CD14-positive monocyte (primary cell): ENCODE measurements at regions not wholly inside any gene's neighbourhood (a gene's known extent, or its start where the extent isn't known, plus 50 kb on each side); places are given as distances from the start of the nearest gene placed in this dataset.

Experiments used
- DNase-seq, 3 donors: peaks; one replicate each; pipeline ENCODE4 v3.0.0-alpha.2; 2011 to 2022
- H2AFZ ChIP-seq: 2 replicates; pipeline ENCODE4 v1.6.0; 2012; ENCODE audit warnings: mild to moderate bottlenecking, low read depth, low read length, inconsistent platforms; ENCODE audit not compliant: insufficient read depth, poor library complexity, severe bottlenecking
- H3K27ac ChIP-seq, 2 donors: 1 replicate in 1 of 2; 2 replicates in 1 of 2; pipeline ENCODE4 v1.5.1; 2012 to 2013; ENCODE audit warnings: low read length in 2 of 2, control low read depth in 1 of 2, inconsistent platforms in 1 of 2, low read depth in 1 of 2, mild to moderate bottlenecking in 1 of 2
- H3K27me3 ChIP-seq, 2 donors: one replicate each; pipeline versions ENCODE4 v1.6.0 to v1.6.1; 2011 to 2013; ENCODE audit warnings: low read length in 2 of 2; ENCODE audit not compliant: control insufficient read depth in 2 of 2, insufficient read depth in 2 of 2
- H3K36me3 ChIP-seq, 2 donors: replicated peaks in 1 of 2; 1 replicate in 1 of 2; 2 replicates in 1 of 2; pipeline versions ENCODE4 v1.5.1 to v1.6.1; 2012 to 2013; ENCODE audit warnings: low read length in 2 of 2, control low read depth in 1 of 2, inconsistent platforms in 1 of 2, mild to moderate bottlenecking in 1 of 2; ENCODE audit not compliant: insufficient read depth in 2 of 2, control insufficient read depth in 1 of 2
- H3K4me1 ChIP-seq, 2 donors: 1 replicate in 1 of 2; 2 replicates in 1 of 2; pipeline versions ENCODE4 v1.5.1 to v1.6.1; 2012 to 2013; ENCODE audit warnings: low read length in 2 of 2, control low read depth in 1 of 2, inconsistent platforms in 1 of 2, mild to moderate bottlenecking in 1 of 2, moderate library complexity in 1 of 2; ENCODE audit not compliant: insufficient read depth in 2 of 2, control insufficient read depth in 1 of 2
- H3K4me2 ChIP-seq: replicated peaks from 2 replicates; pipeline ENCODE3; 2012; ENCODE audit warnings: low read length, moderate library complexity, mild to moderate bottlenecking; ENCODE audit not compliant: poor library complexity, severe bottlenecking; ENCODE audit errors: extremely low read depth
- H3K4me3 ChIP-seq, 3 experiments: fragments of 200-600 bp in 1 of 3; sonication (generic) in 1 of 3; replicated peaks in 1 of 3; 1 replicate in 2 of 3; 2 replicates in 1 of 3; pipeline ENCODE4 v1.5.1; 2011 to 2013; ENCODE audit warnings: low read length in 3 of 3, mild to moderate bottlenecking in 3 of 3, control low read depth in 2 of 3, low read depth in 2 of 3, inconsistent platforms in 1 of 3, moderate library complexity in 1 of 3
- H3K79me2 ChIP-seq: 2 replicates; pipeline ENCODE4 v1.6.0; 2012; ENCODE audit warnings: mild to moderate bottlenecking, control low read depth, inconsistent platforms, low read length, moderate library complexity; ENCODE audit not compliant: insufficient read depth
- H3K9ac ChIP-seq: 2 replicates; pipeline ENCODE4 v1.6.0; 2017; ENCODE audit warnings: low read length, mild to moderate bottlenecking; ENCODE audit not compliant: insufficient read depth, poor library complexity, severe bottlenecking
- H3K9me3 ChIP-seq, 2 donors: replicated peaks in 1 of 2; 1 replicate in 1 of 2; 2 replicates in 1 of 2; pipeline versions ENCODE4 v1.5.1 to v1.6.1; 2012 to 2013; ENCODE audit warnings: low read length in 2 of 2, control low read depth in 1 of 2; ENCODE audit not compliant: control insufficient read depth in 1 of 2, insufficient read depth in 1 of 2
- H4K20me1 ChIP-seq: 2 replicates; pipeline ENCODE4 v1.6.0; 2012; ENCODE audit warnings: mild to moderate bottlenecking, low read length, control low read depth, moderate library complexity; ENCODE audit not compliant: insufficient read depth
- H3K27ac Mint-ChIP-seq, 7 donors: one replicate each; pipeline ENCODE4 v1.8.0; 2020; ENCODE audit warnings: mild to moderate bottlenecking in 7 of 7, mixed read lengths in 7 of 7, moderate library complexity in 6 of 7, inconsistent platforms in 2 of 7
- H3K27me3 Mint-ChIP-seq, 3 donors: one replicate each; pipeline ENCODE4 v1.8.0; 2021 to 2022; ENCODE audit warnings: low read depth in 3 of 3, mild to moderate bottlenecking in 3 of 3, mixed read lengths in 3 of 3, moderate library complexity in 3 of 3, inconsistent platforms in 1 of 3
- H3K36me3 Mint-ChIP-seq, 2 donors: one replicate each; pipeline ENCODE4 v1.8.0; 2020; ENCODE audit warnings: mixed read lengths in 2 of 2, inconsistent platforms in 1 of 2, mild to moderate bottlenecking in 1 of 2
- H3K4me1 Mint-ChIP-seq: one replicate; pipeline ENCODE4 v1.8.0; 2020; ENCODE audit warnings: mild to moderate bottlenecking, mixed read lengths
- H3K4me3 Mint-ChIP-seq, 2 donors: one replicate each; pipeline ENCODE4 v1.8.0; 2020; ENCODE audit warnings: mild to moderate bottlenecking in 2 of 2, mixed read lengths in 2 of 2, moderate library complexity in 1 of 2
- H3K9me3 Mint-ChIP-seq, 7 donors: one replicate each; pipeline ENCODE4 v1.8.0; 2020 to 2022; ENCODE audit warnings: mixed read lengths in 7 of 7, mild to moderate bottlenecking in 6 of 7, moderate library complexity in 6 of 7, inconsistent platforms in 2 of 7
- CTCF ChIP-seq: fragments of 200-600 bp; IDR thresholded peaks from one replicate; pipeline ENCODE4 v1.8.0; 2022; ENCODE audit warnings: antibody characterized with exemption, mild to moderate bottlenecking
- WGBS: methylation state at CpG from one replicate; pipeline ENCODE4 v1.1.5; 2013; ENCODE audit warnings: missing lambda C conversion rate; ENCODE audit not compliant: insufficient coverage; 5-methylcytosine and 5-hydroxymethylcytosine counted together
- intact Hi-C, 2 donors: fragments of 100-400 bp; cut with micrococcal nuclease; formaldehyde crosslinking; loops; one replicate each; pipeline versions ENCODE4 v1.15.0 to v1.15.1; 2023

- Histone ChIP-seq H3K4me3 (no peak overlapping the region), H2AFZ (no peak overlapping the region), H3K9ac (no peak overlapping the region), H3K36me3 (no peaks in the 10 kb centered on the region), H3K9me3 (no peaks in the 10 kb centered on the region), H4K20me1 (no peaks in the 10 kb centered on the region), H3K79me2 (no peaks in the 10 kb centered on the region), H3K27me3 (no peaks in the 10 kb centered on the region), H3K4me2 (no peak overlapping the region), H3K4me1 (no peaks in the 10 kb centered on the region), H3K27ac (no peak overlapping the region)
- 17% methylated on average over 1 of the region's 4 CpGs for WGBS
- intact Hi-C loops, result no loop called here
- Mint-ChIP-seq H3K4me1 (no peaks in the 10 kb centered on the region), H3K36me3 (no peaks in the 10 kb centered on the region), H3K27ac (no peak overlapping the region), H3K9me3 (peaks cover 0 to 5% (median 0%) of the 10 kb centered on the region in 7 donors), H3K4me3 (no peak overlapping the region), H3K27me3 (peaks cover 0 to 2% (median 1%) of the 10 kb centered on the region in 3 donors)
- TF ChIP-seq CTCF, result no peak
- no peak for DNase-seq
These were observed 384.2 kb upstream of the DUSP10 start for GRCh38 chr1:222126052-222126451.

- intact Hi-C loops, result no loop called here
These were observed 382.7 kb upstream of the DUSP10 start for GRCh38 chr1:222124602-222125001.

More at GRCh38 chr1:222124602-222125001, 382.7 kb upstream of the DUSP10 start:
- H3K4me3 ChIP-seq, result no peak overlapping the region
- no peaks in the 10 kb centered on the region for H3K9me3 ChIP-seq
- no peak overlapping the region for H2AFZ ChIP-seq
- H3K27ac ChIP-seq, result no peak overlapping the region
- H3K4me2 ChIP-seq, result no peak overlapping the region
- no peaks in the 10 kb centered on the region for H4K20me1 ChIP-seq
- H3K27me3 ChIP-seq, result no peaks in the 10 kb centered on the region
- H3K79me2 ChIP-seq, result no peaks in the 10 kb centered on the region
- H3K9ac ChIP-seq, result no peak overlapping the region
- TF ChIP-seq CTCF, result no peak
- H3K36me3 ChIP-seq, result no peaks in the 10 kb centered on the region
- peak overlapping the region in 1 of 7 donors; percentile 57 for H3K27ac Mint-ChIP-seq
- no peak for DNase-seq
- WGBS, result no CpG with 5 or more reads among the region's 1 CpG
- peaks cover 0 to 2% (median 1%) of the 10 kb centered on the region in 3 donors for H3K27me3 Mint-ChIP-seq
- peaks cover 0 to 3% (median 0%) of the 10 kb centered on the region in 7 donors for H3K9me3 Mint-ChIP-seq
- H3K4me3 Mint-ChIP-seq, result no peak overlapping the region
- H3K4me1 ChIP-seq, result no peaks in the 10 kb centered on the region
- H3K36me3 Mint-ChIP-seq, result no peaks in the 10 kb centered on the region
- H3K4me1 Mint-ChIP-seq, result no peaks in the 10 kb centered on the region
